ENCODE measurements at regions not wholly inside any gene's neighbourhood (a gene's known extent, or its start where the extent isn't known, plus 50 kb on each side); places are given as distances from the start of the nearest gene placed in this dataset.
"Not testable (repeated sequence)": the region's sequence is repeated elsewhere in the genome, so short reads cannot be mapped to it uniquely, and the experiment has no call there.

- TF ChIP-seq CTCF (conservative IDR thresholded peaks at IDR 0.05 in 1 of 2, IDR thresholded peaks at IDR 0.05 in 1 of 2; ENCODE audit: extremely low read depth in 1 of 2, insufficient read depth in 1 of 2, low read depth in 1 of 2, low read length in 2 of 2); EZH2 (IDR thresholded peaks at IDR 0.05; ENCODE audit: borderline replicate concordance, low read length): not testable (repeated sequence)
Observed at GRCh38 chr17:46445849-46446248, 66.4 kb upstream of the LRRC37A2 start.

Measured in mammary epithelial cell (primary cell).